CD14-positive monocyte (primary cell): ENCODE measurements at regions not wholly inside any gene's neighbourhood (a gene's known extent, or its start where the extent isn't known, plus 50 kb on each side); places are given as distances from the start of the nearest gene placed in this dataset.

Source experiments
- DNase-seq, 3 donors: peaks; one replicate each; pipeline ENCODE4 v3.0.0-alpha.2; 2011 to 2022
- H2AFZ ChIP-seq: 2 replicates; pipeline ENCODE4 v1.6.0; 2012; ENCODE audit warnings: mild to moderate bottlenecking, low read depth, low read length, inconsistent platforms; ENCODE audit not compliant: insufficient read depth, poor library complexity, severe bottlenecking
- H3K27ac ChIP-seq, 2 donors: 1 replicate in 1 of 2; 2 replicates in 1 of 2; pipeline ENCODE4 v1.5.1; 2012 to 2013; ENCODE audit warnings: low read length in 2 of 2, control low read depth in 1 of 2, inconsistent platforms in 1 of 2, low read depth in 1 of 2, mild to moderate bottlenecking in 1 of 2
- H3K27me3 ChIP-seq, 2 donors: one replicate each; pipeline versions ENCODE4 v1.6.0 to v1.6.1; 2011 to 2013; ENCODE audit warnings: low read length in 2 of 2; ENCODE audit not compliant: control insufficient read depth in 2 of 2, insufficient read depth in 2 of 2
- H3K36me3 ChIP-seq, 2 donors: replicated peaks in 1 of 2; 1 replicate in 1 of 2; 2 replicates in 1 of 2; pipeline versions ENCODE4 v1.5.1 to v1.6.1; 2012 to 2013; ENCODE audit warnings: low read length in 2 of 2, control low read depth in 1 of 2, inconsistent platforms in 1 of 2, mild to moderate bottlenecking in 1 of 2; ENCODE audit not compliant: insufficient read depth in 2 of 2, control insufficient read depth in 1 of 2
- H3K4me1 ChIP-seq, 2 donors: 1 replicate in 1 of 2; 2 replicates in 1 of 2; pipeline versions ENCODE4 v1.5.1 to v1.6.1; 2012 to 2013; ENCODE audit warnings: low read length in 2 of 2, control low read depth in 1 of 2, inconsistent platforms in 1 of 2, mild to moderate bottlenecking in 1 of 2, moderate library complexity in 1 of 2; ENCODE audit not compliant: insufficient read depth in 2 of 2, control insufficient read depth in 1 of 2
- H3K4me2 ChIP-seq: replicated peaks from 2 replicates; pipeline ENCODE3; 2012; ENCODE audit warnings: low read length, moderate library complexity, mild to moderate bottlenecking; ENCODE audit not compliant: poor library complexity, severe bottlenecking; ENCODE audit errors: extremely low read depth
- H3K4me3 ChIP-seq, 3 experiments: fragments of 200-600 bp in 1 of 3; sonication (generic) in 1 of 3; replicated peaks in 1 of 3; 1 replicate in 2 of 3; 2 replicates in 1 of 3; pipeline ENCODE4 v1.5.1; 2011 to 2013; ENCODE audit warnings: low read length in 3 of 3, mild to moderate bottlenecking in 3 of 3, control low read depth in 2 of 3, low read depth in 2 of 3, inconsistent platforms in 1 of 3, moderate library complexity in 1 of 3
- H3K79me2 ChIP-seq: 2 replicates; pipeline ENCODE4 v1.6.0; 2012; ENCODE audit warnings: mild to moderate bottlenecking, control low read depth, inconsistent platforms, low read length, moderate library complexity; ENCODE audit not compliant: insufficient read depth
- H3K9ac ChIP-seq: 2 replicates; pipeline ENCODE4 v1.6.0; 2017; ENCODE audit warnings: low read length, mild to moderate bottlenecking; ENCODE audit not compliant: insufficient read depth, poor library complexity, severe bottlenecking
- H3K9me3 ChIP-seq, 2 donors: replicated peaks in 1 of 2; 1 replicate in 1 of 2; 2 replicates in 1 of 2; pipeline versions ENCODE4 v1.5.1 to v1.6.1; 2012 to 2013; ENCODE audit warnings: low read length in 2 of 2, control low read depth in 1 of 2; ENCODE audit not compliant: control insufficient read depth in 1 of 2, insufficient read depth in 1 of 2
- H4K20me1 ChIP-seq: 2 replicates; pipeline ENCODE4 v1.6.0; 2012; ENCODE audit warnings: mild to moderate bottlenecking, low read length, control low read depth, moderate library complexity; ENCODE audit not compliant: insufficient read depth
- H3K27ac Mint-ChIP-seq, 7 donors: one replicate each; pipeline ENCODE4 v1.8.0; 2020; ENCODE audit warnings: mild to moderate bottlenecking in 7 of 7, mixed read lengths in 7 of 7, moderate library complexity in 6 of 7, inconsistent platforms in 2 of 7
- H3K27me3 Mint-ChIP-seq, 3 donors: one replicate each; pipeline ENCODE4 v1.8.0; 2021 to 2022; ENCODE audit warnings: low read depth in 3 of 3, mild to moderate bottlenecking in 3 of 3, mixed read lengths in 3 of 3, moderate library complexity in 3 of 3, inconsistent platforms in 1 of 3
- H3K36me3 Mint-ChIP-seq, 2 donors: one replicate each; pipeline ENCODE4 v1.8.0; 2020; ENCODE audit warnings: mixed read lengths in 2 of 2, inconsistent platforms in 1 of 2, mild to moderate bottlenecking in 1 of 2
- H3K4me1 Mint-ChIP-seq: one replicate; pipeline ENCODE4 v1.8.0; 2020; ENCODE audit warnings: mild to moderate bottlenecking, mixed read lengths
- H3K4me3 Mint-ChIP-seq, 2 donors: one replicate each; pipeline ENCODE4 v1.8.0; 2020; ENCODE audit warnings: mild to moderate bottlenecking in 2 of 2, mixed read lengths in 2 of 2, moderate library complexity in 1 of 2
- H3K9me3 Mint-ChIP-seq, 7 donors: one replicate each; pipeline ENCODE4 v1.8.0; 2020 to 2022; ENCODE audit warnings: mixed read lengths in 7 of 7, mild to moderate bottlenecking in 6 of 7, moderate library complexity in 6 of 7, inconsistent platforms in 2 of 7
- WGBS: methylation state at CpG from one replicate; pipeline ENCODE4 v1.1.5; 2013; ENCODE audit warnings: missing lambda C conversion rate; ENCODE audit not compliant: insufficient coverage; 5-methylcytosine and 5-hydroxymethylcytosine counted together
- intact Hi-C, 2 donors: fragments of 100-400 bp; cut with micrococcal nuclease; formaldehyde crosslinking; loops; one replicate each; pipeline versions ENCODE4 v1.15.0 to v1.15.1; 2023
- TF ChIP-seq, protein P1 (sequence below): fragments of 200-600 bp; IDR thresholded peaks from one replicate; pipeline ENCODE4 v1.8.0; 2022; ENCODE audit warnings: antibody characterized with exemption, mild to moderate bottlenecking

DNA sequence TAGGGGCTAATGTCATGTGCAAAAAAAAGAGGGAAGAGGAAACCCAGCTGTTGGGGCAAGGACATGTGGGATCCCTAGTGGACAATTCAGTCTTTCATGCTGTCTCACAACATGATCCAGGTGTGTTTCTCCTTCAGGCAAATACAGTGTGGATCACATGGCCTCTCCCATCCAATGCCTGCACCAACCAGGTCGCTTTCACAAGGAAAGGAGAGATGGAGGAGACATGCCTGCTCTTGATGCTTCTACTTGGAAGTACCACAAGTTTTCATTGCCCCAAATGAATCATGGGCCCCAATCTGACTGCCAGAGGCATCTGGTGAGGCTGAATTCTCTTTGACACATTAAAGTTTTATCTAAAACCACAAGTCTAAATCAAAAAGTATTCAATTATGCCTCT, 82.1 kb downstream of the DLEU7 start:
- WGBS, result no CpG with 5 or more reads among the region's 1 CpG

DNA sequence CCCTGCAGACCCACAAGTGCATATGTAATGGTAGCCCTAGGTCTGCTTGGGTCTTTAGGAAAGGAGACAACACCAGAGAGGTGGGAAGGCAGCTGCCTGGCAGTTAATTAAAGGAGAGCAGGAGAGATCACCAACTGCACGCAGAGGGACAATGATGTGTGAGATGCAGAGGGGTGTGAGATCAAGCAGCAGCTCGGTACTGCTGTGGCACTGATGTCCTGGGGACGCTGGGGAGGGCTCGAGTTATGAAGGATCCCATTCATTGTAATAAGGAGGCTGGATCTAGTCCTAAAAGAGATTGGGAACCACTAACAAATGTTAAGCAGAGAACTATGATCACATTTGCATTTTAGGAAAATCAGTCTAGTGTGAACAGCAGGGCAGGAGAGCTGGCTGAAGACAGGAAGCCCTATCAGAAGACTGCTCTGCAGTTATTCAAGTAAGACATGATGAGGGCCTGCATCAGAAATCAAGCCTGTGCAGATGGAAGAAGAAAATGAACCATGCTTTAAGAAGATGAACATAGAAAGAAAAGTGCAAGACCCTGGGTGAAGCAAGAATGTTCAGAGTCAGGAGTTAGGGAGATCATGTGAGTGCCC, 80.4 kb downstream of the DLEU7 start:
- TF ChIP-seq, protein P1, sequence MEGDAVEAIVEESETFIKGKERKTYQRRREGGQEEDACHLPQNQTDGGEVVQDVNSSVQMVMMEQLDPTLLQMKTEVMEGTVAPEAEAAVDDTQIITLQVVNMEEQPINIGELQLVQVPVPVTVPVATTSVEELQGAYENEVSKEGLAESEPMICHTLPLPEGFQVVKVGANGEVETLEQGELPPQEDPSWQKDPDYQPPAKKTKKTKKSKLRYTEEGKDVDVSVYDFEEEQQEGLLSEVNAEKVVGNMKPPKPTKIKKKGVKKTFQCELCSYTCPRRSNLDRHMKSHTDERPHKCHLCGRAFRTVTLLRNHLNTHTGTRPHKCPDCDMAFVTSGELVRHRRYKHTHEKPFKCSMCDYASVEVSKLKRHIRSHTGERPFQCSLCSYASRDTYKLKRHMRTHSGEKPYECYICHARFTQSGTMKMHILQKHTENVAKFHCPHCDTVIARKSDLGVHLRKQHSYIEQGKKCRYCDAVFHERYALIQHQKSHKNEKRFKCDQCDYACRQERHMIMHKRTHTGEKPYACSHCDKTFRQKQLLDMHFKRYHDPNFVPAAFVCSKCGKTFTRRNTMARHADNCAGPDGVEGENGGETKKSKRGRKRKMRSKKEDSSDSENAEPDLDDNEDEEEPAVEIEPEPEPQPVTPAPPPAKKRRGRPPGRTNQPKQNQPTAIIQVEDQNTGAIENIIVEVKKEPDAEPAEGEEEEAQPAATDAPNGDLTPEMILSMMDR, result no peak
- H3K9me3 Mint-ChIP-seq, result peaks cover 0 to 6% (median 4%) of the 10 kb centered on the region in 7 donors
- intact Hi-C loops, result no loop called here
- DNase-seq, result no peak
- peak overlapping the region; percentile 10 for H2AFZ ChIP-seq
- H3K4me1 ChIP-seq, result peaks cover 0 to 3% of the 10 kb centered on the region in 2 donors
- H3K9ac ChIP-seq, result no peak overlapping the region
- no peak overlapping the region for H3K4me2 ChIP-seq
- H3K27ac Mint-ChIP-seq, result no peak overlapping the region
- no peak overlapping the region for H3K4me3 Mint-ChIP-seq
- no peak overlapping the region for H3K4me3 ChIP-seq
- no peaks in the 10 kb centered on the region for H3K36me3 ChIP-seq
- no peaks in the 10 kb centered on the region for H3K27me3 ChIP-seq
- no peaks in the 10 kb centered on the region for H3K9me3 ChIP-seq
- no peaks in the 10 kb centered on the region for H3K79me2 ChIP-seq
- H4K20me1 ChIP-seq, result no peaks in the 10 kb centered on the region
- H3K27me3 Mint-ChIP-seq, result peaks cover 1 to 5% (median 4%) of the 10 kb centered on the region in 3 donors
- H3K4me1 Mint-ChIP-seq, result peaks cover 12% of the 10 kb centered on the region
- 100% methylated on average over 2 of the region's 4 CpGs for WGBS
- H3K27ac ChIP-seq, result no peak overlapping the region
- peaks cover 26 to 28% of the 10 kb centered on the region in 2 donors for H3K36me3 Mint-ChIP-seq

More for the DNA sequence above, 82.1 kb downstream of the DLEU7 start:
- intact Hi-C loops, result no loop called here
- Mint-ChIP-seq H3K27ac (no peak overlapping the region), H3K36me3 (peaks cover 28 to 41% of the 10 kb centered on the region in 2 donors), H3K4me1 (peaks cover 12% of the 10 kb centered on the region), H3K4me3 (no peak overlapping the region), H3K9me3 (peaks cover 0 to 9% (median 8%) of the 10 kb centered on the region in 7 donors), H3K27me3 (peaks cover 1 to 4% (median 4%) of the 10 kb centered on the region in 3 donors)
- no peak overlapping the region for H3K4me2 ChIP-seq
- H4K20me1 ChIP-seq, result no peaks in the 10 kb centered on the region
- TF ChIP-seq, protein P1, result no peak
- no peak overlapping the region for H3K4me3 ChIP-seq
- no peaks in the 10 kb centered on the region for H3K79me2 ChIP-seq
- H3K9ac ChIP-seq, result no peak overlapping the region
- H3K4me1 ChIP-seq, result peaks cover 0 to 3% of the 10 kb centered on the region in 2 donors
- no peak overlapping the region for H3K27ac ChIP-seq
- H3K36me3 ChIP-seq, result no peaks in the 10 kb centered on the region
- peaks cover 0 to 7% of the 10 kb centered on the region in 2 donors for H3K9me3 ChIP-seq
- H3K27me3 ChIP-seq, result no peaks in the 10 kb centered on the region
- H2AFZ ChIP-seq, result no peak overlapping the region
- DNase-seq, result no peak
